HUES6 (cell line): ENCODE measurements at regions not wholly inside any gene's neighbourhood (a gene's known extent, or its start where the extent isn't known, plus 50 kb on each side); places are given as distances from the start of the nearest gene placed in this dataset.

Experiments
- H3K27ac ChIP-seq: 2 replicates; pipeline ENCODE4 v1.7.0; 2013; ENCODE audit warnings: low read depth, mild to moderate bottlenecking, low read length, inconsistent platforms
- H3K27me3 ChIP-seq: 2 replicates; pipeline ENCODE4 v1.6.1; 2013; ENCODE audit warnings: low read length; ENCODE audit not compliant: control insufficient read depth, insufficient read depth
- H3K36me3 ChIP-seq: 2 replicates; pipeline ENCODE4 v1.6.1; 2013; ENCODE audit warnings: low read length; ENCODE audit not compliant: control insufficient read depth, insufficient read depth
- H3K4me1 ChIP-seq: 2 replicates; pipeline ENCODE4 v1.6.1; 2013; ENCODE audit warnings: low read length; ENCODE audit not compliant: control insufficient read depth, insufficient read depth
- H3K4me3 ChIP-seq: 2 replicates; pipeline ENCODE4 v1.5.1; 2013; ENCODE audit warnings: low read depth, low read length
- H3K9ac ChIP-seq: one replicate; pipeline ENCODE4 v1.6.1; 2013; ENCODE audit warnings: mild to moderate bottlenecking, low read length
- H3K9me3 ChIP-seq: 2 replicates; pipeline ENCODE4 v1.6.1; 2013; ENCODE audit warnings: low read depth, low read length; ENCODE audit not compliant: control insufficient read depth, insufficient read depth

GRCh38 chr18:29241199-29241598 lies 1064.3 kb upstream of the CDH2 start:
- Histone ChIP-seq H3K27ac (no peak overlapping the region), H3K4me1 (no peaks in the 10 kb centered on the region), H3K27me3 (no peaks in the 10 kb centered on the region), H3K36me3 (no peaks in the 10 kb centered on the region), H3K9ac (no peak overlapping the region), H3K4me3 (no peak overlapping the region), H3K9me3 (no peaks in the 10 kb centered on the region)

- H3K27me3 ChIP-seq: no peaks in the 10 kb centered on the region
- H3K9ac ChIP-seq: no peak overlapping the region
- no peak overlapping the region for H3K4me3 ChIP-seq
- no peaks in the 10 kb centered on the region for H3K36me3 ChIP-seq
- H3K4me1 ChIP-seq: no peaks in the 10 kb centered on the region
- H3K9me3 ChIP-seq: no peaks in the 10 kb centered on the region
- H3K27ac ChIP-seq: no peak overlapping the region
Observed at GRCh38 chr18:29234751-29235150, 1057.8 kb upstream of the CDH2 start.

- Histone ChIP-seq H3K27ac (no peak overlapping the region), H3K27me3 (no peaks in the 10 kb centered on the region), H3K4me3 (no peak overlapping the region), H3K4me1 (no peaks in the 10 kb centered on the region), H3K9me3 (no peaks in the 10 kb centered on the region), H3K36me3 (no peaks in the 10 kb centered on the region), H3K9ac (no peak overlapping the region)
Observed at GRCh38 chr18:29226213-29226612, 1049.3 kb upstream of the CDH2 start.

- H3K36me3 ChIP-seq: no peaks in the 10 kb centered on the region
- H3K4me1 ChIP-seq: no peaks in the 10 kb centered on the region
- H3K27ac ChIP-seq: no peak overlapping the region
- no peaks in the 10 kb centered on the region for H3K27me3 ChIP-seq
- no peak overlapping the region for H3K9ac ChIP-seq
- H3K4me3 ChIP-seq: no peak overlapping the region
- H3K9me3 ChIP-seq: no peaks in the 10 kb centered on the region
Observed at GRCh38 chr18:29225351-29225750, 1048.4 kb upstream of the CDH2 start.

- Histone ChIP-seq H3K27ac (no peak overlapping the region), H3K4me1 (no peaks in the 10 kb centered on the region), H3K9me3 (no peaks in the 10 kb centered on the region), H3K4me3 (no peak overlapping the region), H3K27me3 (no peaks in the 10 kb centered on the region), H3K9ac (no peak overlapping the region), H3K36me3 (no peaks in the 10 kb centered on the region)
Observed at GRCh38 chr18:29218091-29218490, 1041.2 kb upstream of the CDH2 start.

- Histone ChIP-seq H3K27me3 (no peaks in the 10 kb centered on the region), H3K4me3 (no peak overlapping the region), H3K27ac (no peak overlapping the region), H3K9me3 (no peaks in the 10 kb centered on the region), H3K36me3 (no peaks in the 10 kb centered on the region), H3K4me1 (no peaks in the 10 kb centered on the region), H3K9ac (no peak overlapping the region)
Observed at GRCh38 chr18:29217124-29217915, 1040.4 kb upstream of the CDH2 start.

GRCh38 chr18:29198834-29199233 lies 1021.9 kb upstream of the CDH2 start:
- H3K4me3 ChIP-seq: no peak overlapping the region
- no peaks in the 10 kb centered on the region for H3K4me1 ChIP-seq
- no peaks in the 10 kb centered on the region for H3K9me3 ChIP-seq
- no peaks in the 10 kb centered on the region for H3K27me3 ChIP-seq
- H3K36me3 ChIP-seq: no peaks in the 10 kb centered on the region
- no peak overlapping the region for H3K9ac ChIP-seq
- H3K27ac ChIP-seq: no peak overlapping the region

- H3K36me3 ChIP-seq: no peaks in the 10 kb centered on the region
- no peaks in the 10 kb centered on the region for H3K27me3 ChIP-seq
- H3K4me3 ChIP-seq: no peak overlapping the region
- H3K27ac ChIP-seq: no peak overlapping the region
- no peak overlapping the region for H3K9ac ChIP-seq
- H3K4me1 ChIP-seq: no peaks in the 10 kb centered on the region
- H3K9me3 ChIP-seq: no peaks in the 10 kb centered on the region
Observed at GRCh38 chr18:29196307-29196706, 1019.4 kb upstream of the CDH2 start.

GRCh38 chr18:29191263-29191662 lies 1014.3 kb upstream of the CDH2 start:
- no peak overlapping the region for H3K27ac ChIP-seq
- H3K36me3 ChIP-seq: no peaks in the 10 kb centered on the region
- no peak overlapping the region for H3K4me3 ChIP-seq
- no peaks in the 10 kb centered on the region for H3K27me3 ChIP-seq
- H3K9ac ChIP-seq: no peak overlapping the region
- 0 out of 2 replicates have a peak, but pooled peaks cover 4% of the 10 kb centered on the region for H3K4me1 ChIP-seq
- no peaks in the 10 kb centered on the region for H3K9me3 ChIP-seq

GRCh38 chr18:29188760-29189159 lies 1011.8 kb upstream of the CDH2 start:
- no peaks in the 10 kb centered on the region for H3K27me3 ChIP-seq
- H3K4me3 ChIP-seq: no peak overlapping the region
- H3K36me3 ChIP-seq: no peaks in the 10 kb centered on the region
- no peaks in the 10 kb centered on the region for H3K9me3 ChIP-seq
- H3K4me1 ChIP-seq: 0 out of 2 replicates have a peak, but pooled peaks cover 4% of the 10 kb centered on the region
- no peak overlapping the region for H3K9ac ChIP-seq
- no peak overlapping the region for H3K27ac ChIP-seq

GRCh38 chr18:29185801-29186200 lies 1008.9 kb upstream of the CDH2 start:
- H3K4me1 ChIP-seq: peaks cover 8% of the 10 kb centered on the region; the same call in 1 of the 2 replicates
- no peaks in the 10 kb centered on the region for H3K27me3 ChIP-seq
- H3K27ac ChIP-seq: no peak overlapping the region
- H3K9ac ChIP-seq: no peak overlapping the region
- no peak overlapping the region for H3K4me3 ChIP-seq
- no peaks in the 10 kb centered on the region for H3K36me3 ChIP-seq
- H3K9me3 ChIP-seq: no peaks in the 10 kb centered on the region
